ENCODE measurements at regions not wholly inside any gene's neighbourhood (a gene's known extent, or its start where the extent isn't known, plus 50 kb on each side); places are given as distances from the start of the nearest gene placed in this dataset.
"Not testable (repeated sequence)": the region's sequence is repeated elsewhere in the genome, so short reads cannot be mapped to it uniquely, and the experiment has no call there.

DNA sequence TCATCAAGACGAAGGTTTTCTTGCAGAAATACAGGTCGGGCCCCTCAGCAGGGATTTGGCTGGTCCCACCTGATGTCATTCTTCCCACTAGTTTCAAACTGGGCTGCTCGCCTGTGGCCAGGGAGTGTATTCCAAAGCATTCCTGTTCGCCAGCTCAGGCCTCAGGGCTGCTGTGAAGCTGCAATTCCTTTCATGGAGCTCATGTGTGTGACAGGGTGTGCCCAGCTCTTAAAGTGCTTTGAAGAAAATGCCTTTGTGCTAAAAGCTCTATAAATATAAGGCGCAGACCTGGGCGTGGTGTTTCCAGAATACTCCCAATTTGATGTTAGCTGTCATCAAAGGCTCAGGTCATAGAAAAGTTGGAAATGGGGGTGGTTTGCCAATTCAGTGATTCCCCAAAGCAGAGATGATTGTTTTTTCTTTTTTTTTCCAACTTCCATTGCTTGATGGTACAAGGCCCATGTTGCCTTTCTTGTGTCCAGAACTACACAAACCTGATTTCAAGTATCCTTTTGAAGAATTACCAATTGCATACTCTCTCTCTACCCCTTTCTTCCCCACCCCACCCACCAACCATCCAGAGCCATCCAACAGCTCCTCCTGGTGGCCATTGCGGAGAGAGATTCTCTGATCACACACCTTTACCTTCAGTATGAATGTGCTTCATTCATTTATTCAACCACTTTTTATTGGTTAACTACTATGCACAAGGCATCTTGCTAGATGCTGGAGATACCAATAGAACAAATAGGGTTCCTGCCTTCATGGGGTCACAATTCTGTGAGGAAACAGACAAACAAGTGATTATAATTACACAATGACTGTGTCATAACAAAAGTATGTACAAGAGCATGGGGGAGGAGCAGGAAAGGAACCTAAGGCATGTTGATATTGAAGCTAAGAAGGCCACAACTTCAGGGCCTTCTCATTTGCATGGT lies 297.3 kb upstream of the LYZL1 start:
- peak; percentile 60 for DNase-seq
- H3K4me3 Mint-ChIP-seq = no peak overlapping the region
- H3K27ac Mint-ChIP-seq = no peak overlapping the region
- no peaks in the 10 kb centered on the region for H3K9me3 Mint-ChIP-seq
- H3K36me3 Mint-ChIP-seq (ENCODE audit: low read depth) = no peaks in the 10 kb centered on the region
- H3K27me3 Mint-ChIP-seq (ENCODE audit: low read depth) = peaks cover 8% of the 10 kb centered on the region
- CTCF ChIA-PET = interaction anchor here (0.6 to 3.3 kb wide), 11 partner anchors 12 to 1007 kb away, joined by 3 to 25 read pairs (median 3); no protein-coding TSS in a partner anchor
- H3K4me1 Mint-ChIP-seq (ENCODE audit: low read depth) = no peaks in the 10 kb centered on the region
- intact Hi-C loops (cut with micrococcal nuclease) = loop anchor here (1.0 to 5.0 kb wide), 4 partner anchors 313 to 559 kb away; partner anchors contain the start of gene BAMBI

DNA sequence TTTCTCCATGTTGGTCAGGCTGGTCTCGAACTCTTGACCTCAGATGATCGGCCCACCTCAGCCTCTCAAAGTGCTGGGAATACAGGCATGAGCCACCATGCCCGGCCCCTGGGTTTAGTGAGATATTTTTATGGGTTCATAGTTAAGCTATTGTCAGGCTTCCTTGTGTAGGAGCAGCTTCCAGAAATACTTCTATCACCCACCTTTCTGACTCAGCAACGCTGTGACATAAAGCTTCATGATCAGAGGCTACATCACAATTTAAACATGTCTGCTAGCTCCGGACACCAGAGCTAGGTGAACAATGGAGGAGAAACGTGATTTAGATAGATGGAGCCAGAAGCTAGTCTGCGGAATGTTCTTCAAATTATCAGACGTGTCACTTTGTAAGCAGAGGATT lies 295.8 kb upstream of the LYZL1 start:
- intact Hi-C loops (cut with micrococcal nuclease) = loop anchor here (5.0 kb wide), 1 partner anchor 561 kb away; no protein-coding TSS in a partner anchor
- no peak overlapping the region for H3K4me3 Mint-ChIP-seq

DNA sequence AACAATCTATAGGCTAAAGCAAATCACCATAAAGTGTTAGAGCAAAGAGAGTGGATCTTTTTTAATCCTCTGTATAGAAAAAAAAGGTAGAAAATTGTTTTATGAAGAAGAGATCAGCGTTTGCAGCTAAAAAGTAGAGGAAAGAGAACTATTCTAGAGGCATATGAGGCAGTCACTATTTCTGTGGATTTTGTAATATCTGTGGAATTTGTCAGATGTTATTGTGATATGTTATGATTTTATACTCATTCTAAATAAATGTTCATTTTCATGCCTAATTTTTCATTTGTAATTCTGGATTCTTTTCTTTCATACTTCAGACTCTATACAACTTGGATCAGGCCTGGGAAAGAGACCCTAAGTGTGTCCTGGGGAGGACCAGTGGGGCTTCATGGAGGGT lies 295.0 kb upstream of the LYZL1 start:
- H3K36me3 Mint-ChIP-seq (ENCODE audit: low read depth) = no peaks in the 10 kb centered on the region
- H3K4me1 Mint-ChIP-seq (ENCODE audit: low read depth) = no peaks in the 10 kb centered on the region
- H3K4me3 Mint-ChIP-seq = no peak overlapping the region
- peaks cover 8% of the 10 kb centered on the region for H3K27me3 Mint-ChIP-seq (ENCODE audit: low read depth)
- CTCF ChIA-PET = interaction anchor here (0.7 kb wide), 1 partner anchor 326 kb away, joined by 4 read pairs; no protein-coding TSS in a partner anchor
- no peaks in the 10 kb centered on the region for H3K9me3 Mint-ChIP-seq
- intact Hi-C loops (cut with micrococcal nuclease) = loop anchor here (5.0 kb wide), 1 partner anchor 562 kb away; no protein-coding TSS in a partner anchor
- DNase-seq = no peak
- H3K27ac Mint-ChIP-seq = no peak overlapping the region

More for the DNA sequence above, 295.8 kb upstream of the LYZL1 start:
- H3K36me3 Mint-ChIP-seq (ENCODE audit: low read depth) = no peaks in the 10 kb centered on the region
- DNase-seq = no peak
- H3K27me3 Mint-ChIP-seq (ENCODE audit: low read depth) = peaks cover 8% of the 10 kb centered on the region
- H3K27ac Mint-ChIP-seq = no peak overlapping the region
- CTCF ChIA-PET = interaction anchor here (0.5 to 3.3 kb wide), 3 partner anchors 311 to 1900 kb away, joined by 3 to 25 read pairs (median 6); no protein-coding TSS in a partner anchor
- H3K4me1 Mint-ChIP-seq (ENCODE audit: low read depth) = no peaks in the 10 kb centered on the region
- H3K9me3 Mint-ChIP-seq = no peaks in the 10 kb centered on the region

DNA sequence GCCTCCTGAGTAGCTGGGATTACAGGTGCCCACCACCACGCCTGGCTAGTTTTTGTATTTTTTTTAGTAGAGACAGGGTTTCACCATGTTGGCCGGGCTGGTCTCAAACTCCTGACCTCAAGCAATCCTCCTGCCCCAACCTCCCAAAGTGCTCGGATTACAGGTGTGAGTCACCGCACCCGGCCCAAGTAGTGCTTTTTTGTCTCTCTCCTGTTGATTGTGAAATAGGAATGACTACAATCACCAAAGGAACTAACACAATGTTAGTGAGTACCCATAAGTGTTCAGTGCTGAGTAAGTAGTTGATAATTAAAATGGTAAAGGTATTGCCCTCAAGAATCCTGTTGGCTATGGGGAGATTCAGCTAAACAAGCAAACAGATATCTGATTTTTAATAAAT lies 294.1 kb upstream of the LYZL1 start:
- H3K9me3 Mint-ChIP-seq; H3K4me1 Mint-ChIP-seq (ENCODE audit: low read depth); H3K27ac Mint-ChIP-seq; DNase-seq; H3K36me3 Mint-ChIP-seq (ENCODE audit: low read depth); H3K4me3 Mint-ChIP-seq; H3K27me3 Mint-ChIP-seq (ENCODE audit: low read depth): not testable (repeated sequence)
- CTCF ChIA-PET = interaction anchor here (1.2 kb wide), 1 partner anchor 331 kb away, joined by 3 read pairs; no protein-coding TSS in a partner anchor
- intact Hi-C loops (cut with micrococcal nuclease) = loop anchor here (5.0 kb wide), 1 partner anchor 563 kb away; no protein-coding TSS in a partner anchor

DNA sequence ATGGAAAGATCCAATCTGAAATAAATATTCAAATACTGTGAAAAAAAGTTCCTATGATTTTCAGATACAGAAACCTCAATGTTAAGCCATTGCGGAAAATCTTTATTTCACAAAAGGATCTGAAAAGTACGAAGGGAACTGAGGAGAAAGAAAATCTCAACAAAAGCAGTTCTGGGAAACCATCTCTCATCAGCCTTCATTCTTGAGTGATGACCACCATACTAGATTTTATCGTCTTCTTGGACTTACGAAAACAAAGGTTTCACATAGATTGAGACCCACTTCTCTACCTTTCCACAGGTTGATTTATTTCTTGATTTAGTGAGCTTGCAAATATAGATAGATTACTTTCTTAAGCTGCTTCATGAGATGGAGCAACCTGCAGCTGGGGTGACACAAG lies 293.4 kb upstream of the LYZL1 start:
- CTCF ChIA-PET = interaction anchor here (1.2 kb wide), 1 partner anchor 332 kb away, joined by 3 read pairs; no protein-coding TSS in a partner anchor
- DNase-seq = no peak
- Mint-ChIP-seq H3K36me3 (ENCODE audit: low read depth) (no peaks in the 10 kb centered on the region), H3K27ac (no peak overlapping the region), H3K4me1 (ENCODE audit: low read depth) (no peaks in the 10 kb centered on the region), H3K4me3 (no peak overlapping the region), H3K9me3 (no peaks in the 10 kb centered on the region), H3K27me3 (ENCODE audit: low read depth) (peaks cover 6% of the 10 kb centered on the region)
- intact Hi-C loops (cut with micrococcal nuclease) = no loop called here

DNA sequence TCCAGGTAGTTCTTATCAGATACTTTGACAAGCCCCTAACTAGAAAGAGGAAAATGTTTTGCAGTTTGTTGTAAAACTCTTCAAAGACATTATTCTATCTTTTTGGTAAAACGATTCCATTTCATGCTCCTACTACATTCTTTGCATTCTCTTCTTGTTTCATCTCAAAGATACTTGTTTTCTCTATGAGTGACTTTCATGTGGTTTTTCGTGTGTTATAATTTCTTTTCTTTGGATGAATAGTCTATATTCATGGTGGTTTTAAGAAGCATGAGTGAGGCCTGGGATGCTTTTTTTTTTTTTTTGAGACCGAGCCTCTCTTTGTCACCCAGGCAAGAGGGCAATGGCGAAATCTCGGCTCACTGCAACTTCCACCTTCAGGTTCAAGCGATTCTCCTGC lies 292.5 kb upstream of the LYZL1 start:
- no peak overlapping the region for H3K27ac Mint-ChIP-seq
- intact Hi-C loops (cut with micrococcal nuclease) = no loop called here
- no peak for DNase-seq
- H3K4me3 Mint-ChIP-seq = no peak overlapping the region
- H3K4me1 Mint-ChIP-seq (ENCODE audit: low read depth) = no peaks in the 10 kb centered on the region
- H3K27me3 Mint-ChIP-seq (ENCODE audit: low read depth) = peaks cover 6% of the 10 kb centered on the region
- no peaks in the 10 kb centered on the region for H3K9me3 Mint-ChIP-seq
- no peaks in the 10 kb centered on the region for H3K36me3 Mint-ChIP-seq (ENCODE audit: low read depth)
- CTCF ChIA-PET = interaction anchor here (0.7 kb wide), 1 partner anchor 561 kb away, joined by 3 read pairs; no protein-coding TSS in a partner anchor

DNA sequence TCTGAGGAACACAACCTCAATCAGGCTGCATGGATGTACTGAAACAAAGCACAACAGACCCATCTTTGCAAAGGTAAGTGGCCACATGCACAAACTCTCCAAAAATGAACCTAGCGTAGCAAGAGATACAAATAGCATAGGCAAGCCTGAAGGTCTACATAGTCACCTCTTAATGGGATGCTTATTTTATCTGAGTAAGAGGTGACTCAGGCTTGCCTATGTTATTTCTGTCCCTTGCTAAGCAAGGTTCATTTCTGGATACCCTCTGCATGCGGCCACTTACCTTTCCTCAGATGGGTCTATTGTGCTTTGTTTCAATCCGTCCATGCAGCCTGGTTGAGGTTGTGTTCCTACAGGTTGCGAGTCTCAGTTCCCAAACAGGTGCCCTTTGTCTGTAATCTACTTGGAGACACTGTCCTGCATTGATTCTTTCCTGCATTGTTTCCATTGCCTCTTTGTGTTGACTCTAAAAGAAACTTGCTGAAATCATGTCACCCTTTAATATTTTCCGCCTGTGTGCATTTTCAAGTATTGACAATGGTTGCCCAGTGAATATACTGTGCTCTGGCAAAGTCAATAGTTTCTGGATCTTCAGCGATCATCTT lies 291.8 kb upstream of the LYZL1 start:
- no peak overlapping the region for H3K27ac Mint-ChIP-seq
- no peaks in the 10 kb centered on the region for H3K9me3 Mint-ChIP-seq
- CTCF ChIA-PET = interaction anchor here (0.7 kb wide), 1 partner anchor 561 kb away, joined by 3 read pairs; no protein-coding TSS in a partner anchor
- intact Hi-C loops (cut with micrococcal nuclease) = no loop called here
- no peak overlapping the region for H3K4me3 Mint-ChIP-seq
- H3K36me3 Mint-ChIP-seq (ENCODE audit: low read depth) = no peaks in the 10 kb centered on the region
- peaks cover 6% of the 10 kb centered on the region for H3K27me3 Mint-ChIP-seq (ENCODE audit: low read depth)
- no peaks in the 10 kb centered on the region for H3K4me1 Mint-ChIP-seq (ENCODE audit: low read depth)
- DNase-seq = no peak

DNA sequence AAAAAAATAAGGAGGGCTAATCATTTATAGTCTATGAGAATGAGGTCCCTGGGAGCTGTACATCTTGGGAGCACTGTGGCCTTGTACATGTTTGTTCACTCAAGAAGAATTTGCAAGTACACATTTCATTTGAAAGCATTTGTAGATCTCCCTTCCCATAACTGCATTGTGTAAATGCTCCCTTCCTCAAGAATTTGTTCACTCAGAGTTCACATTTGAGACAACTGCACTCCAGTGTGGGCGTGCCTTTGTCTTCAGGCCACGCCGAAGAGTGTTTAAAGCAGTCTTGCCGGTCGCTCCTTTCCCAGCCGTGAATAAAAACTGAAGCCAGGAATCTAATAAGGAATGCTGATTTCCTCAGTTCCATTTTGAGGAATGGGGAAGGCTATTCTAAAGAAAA lies 291.1 kb upstream of the LYZL1 start:
- DNase-seq = no peak
- H3K4me3 Mint-ChIP-seq = no peak overlapping the region
- H3K4me1 Mint-ChIP-seq (ENCODE audit: low read depth) = no peaks in the 10 kb centered on the region
- CTCF ChIA-PET = no interaction called here
- intact Hi-C loops (cut with micrococcal nuclease) = no loop called here
- H3K9me3 Mint-ChIP-seq = no peaks in the 10 kb centered on the region
- H3K36me3 Mint-ChIP-seq (ENCODE audit: low read depth) = no peaks in the 10 kb centered on the region
- peaks cover 6% of the 10 kb centered on the region for H3K27me3 Mint-ChIP-seq (ENCODE audit: low read depth)
- H3K27ac Mint-ChIP-seq = no peak overlapping the region

DNA sequence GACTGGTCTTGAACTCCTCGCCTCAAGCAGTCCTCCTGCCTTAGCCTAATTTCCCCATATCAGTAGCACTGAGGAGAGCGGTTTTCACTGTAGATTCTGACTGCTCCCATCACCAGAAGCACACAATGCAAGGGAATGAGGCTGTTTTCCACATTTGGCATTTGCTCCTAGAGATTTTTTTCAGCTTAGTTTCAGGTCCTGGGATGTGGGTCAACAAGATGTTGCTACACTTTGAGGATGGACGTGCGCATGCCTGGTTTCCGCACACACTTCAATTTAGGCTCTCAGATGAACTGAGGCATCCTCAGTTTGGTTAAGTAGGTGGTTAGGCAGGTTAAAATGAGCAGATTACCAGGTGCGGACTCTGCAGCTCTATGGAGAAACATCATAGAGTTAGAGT lies 287.1 kb upstream of the LYZL1 start:
- intact Hi-C loops (cut with micrococcal nuclease) = no loop called here
- Mint-ChIP-seq H3K9me3 (no peaks in the 10 kb centered on the region), H3K4me3 (no peak overlapping the region), H3K27me3 (ENCODE audit: low read depth) (no peaks in the 10 kb centered on the region), H3K27ac (no peak overlapping the region), H3K36me3 (ENCODE audit: low read depth) (no peaks in the 10 kb centered on the region), H3K4me1 (ENCODE audit: low read depth) (no peaks in the 10 kb centered on the region)
- CTCF ChIA-PET = interaction anchor here (0.9 kb wide), 1 partner anchor 55 kb away, joined by 6 read pairs; no protein-coding TSS in a partner anchor
- no peak for DNase-seq

DNA sequence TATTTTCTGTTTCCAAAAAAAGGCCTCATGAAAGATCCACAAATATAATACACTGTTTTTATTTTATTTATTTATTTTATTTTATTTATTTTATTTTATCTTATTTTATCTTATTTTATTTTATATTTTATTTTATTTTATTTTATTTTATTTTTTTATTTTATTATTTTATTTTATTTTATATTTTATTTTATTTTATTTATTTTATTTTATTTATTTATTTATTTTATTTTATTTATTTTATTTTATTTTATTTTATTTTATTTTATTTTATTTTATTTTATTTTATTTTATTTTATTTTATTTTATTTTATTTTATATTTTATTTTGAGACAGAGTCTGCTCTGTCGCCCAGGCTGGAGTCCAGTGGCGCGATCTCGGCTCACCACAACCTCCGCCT lies 285.9 kb upstream of the LYZL1 start:
- H3K4me3 Mint-ChIP-seq; intact Hi-C loops (cut with micrococcal nuclease); DNase-seq; H3K36me3 Mint-ChIP-seq (ENCODE audit: low read depth); H3K27me3 Mint-ChIP-seq (ENCODE audit: low read depth); CTCF ChIA-PET; H3K4me1 Mint-ChIP-seq (ENCODE audit: low read depth); H3K9me3 Mint-ChIP-seq; H3K27ac Mint-ChIP-seq: not testable (repeated sequence)

DNA sequence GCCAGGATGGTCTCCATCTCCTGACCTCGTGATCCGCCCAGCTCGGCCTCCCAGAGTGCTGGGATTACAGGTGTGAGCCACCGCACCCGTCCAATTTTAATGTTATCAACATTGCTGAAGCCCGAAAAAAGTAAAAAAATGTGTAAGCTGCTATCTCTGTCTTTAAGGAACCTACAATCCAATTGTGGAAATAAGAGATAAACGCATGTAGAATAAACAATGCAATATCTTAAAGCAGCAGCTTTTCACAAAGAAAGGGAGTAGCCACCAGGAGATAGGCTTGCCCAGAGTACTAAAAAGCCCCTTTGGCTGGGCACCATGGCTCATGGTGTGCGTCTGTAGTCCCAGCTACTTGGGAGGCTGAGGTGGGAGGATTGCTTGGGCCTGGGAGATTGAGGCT lies 282.9 kb upstream of the LYZL1 start:
- Mint-ChIP-seq H3K27me3 (ENCODE audit: low read depth) (peaks cover 3% of the 10 kb centered on the region), H3K27ac (no peak overlapping the region), H3K4me3 (no peak overlapping the region), H3K36me3 (ENCODE audit: low read depth) (no peaks in the 10 kb centered on the region), H3K9me3 (no peaks in the 10 kb centered on the region), H3K4me1 (ENCODE audit: low read depth) (no peaks in the 10 kb centered on the region)
- CTCF ChIA-PET = no interaction called here
- intact Hi-C loops (cut with micrococcal nuclease) = no loop called here
- no peak for DNase-seq

DNA sequence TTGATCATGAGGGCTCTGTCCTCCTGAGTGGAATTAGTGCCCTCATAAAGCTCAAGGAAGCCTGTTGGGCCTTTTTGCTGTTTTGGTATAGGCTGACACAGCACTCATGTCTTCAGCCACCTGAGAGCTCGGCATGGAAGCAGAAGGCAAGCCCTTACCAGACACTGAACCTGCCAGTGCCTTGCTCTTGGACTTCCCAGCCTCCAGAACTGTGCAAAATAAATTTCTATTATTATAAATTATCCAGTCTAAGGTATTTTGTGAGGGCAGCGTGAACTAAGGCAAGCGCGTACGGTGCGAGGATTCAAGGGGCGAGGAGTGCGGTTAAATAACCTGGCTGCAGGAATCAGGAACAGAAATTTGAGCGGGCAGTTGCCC lies 281.5 kb upstream of the LYZL1 start:
- Mint-ChIP-seq H3K27ac (no peak overlapping the region), H3K36me3 (ENCODE audit: low read depth) (no peaks in the 10 kb centered on the region), H3K4me1 (ENCODE audit: low read depth) (no peaks in the 10 kb centered on the region), H3K9me3 (no peaks in the 10 kb centered on the region), H3K27me3 (ENCODE audit: low read depth) (peaks cover 3% of the 10 kb centered on the region), H3K4me3 (no peak overlapping the region)
- CTCF ChIA-PET = no interaction called here
- DNase-seq = no peak
- intact Hi-C loops (cut with micrococcal nuclease) = no loop called here

Measured in activated naive CD4-positive, alpha-beta T cell treated with anti-CD3 and anti-CD28 coated beads for 36 hours (primary cell).